Chondrocyte (in vitro differentiated cells): ENCODE measurements at regions not wholly inside any gene's neighbourhood (a gene's known extent, or its start where the extent isn't known, plus 50 kb on each side); places are given as distances from the start of the nearest gene placed in this dataset.

Source experiments
- DNase-seq: peaks from one replicate; pipeline ENCODE4 v3.0.0; 2021; ENCODE audit warnings: mixed read lengths, low spot score
- H3K27ac Mint-ChIP-seq: one replicate; pipeline ENCODE4 v1.8.0; 2021; ENCODE audit warnings: mild to moderate bottlenecking, moderate library complexity, mixed read lengths; ENCODE audit not compliant: unreplicated experiment
- H3K27me3 Mint-ChIP-seq: 2 replicates; pipeline ENCODE4 v1.8.0; 2021; ENCODE audit warnings: low read depth, mixed read lengths
- H3K36me3 Mint-ChIP-seq: 2 replicates; pipeline ENCODE4 v1.8.0; 2021; ENCODE audit warnings: low read depth, mixed read lengths
- H3K4me1 Mint-ChIP-seq: 2 replicates; pipeline ENCODE4 v1.8.0; 2021; ENCODE audit warnings: low read depth, mild to moderate bottlenecking, mixed read lengths
- H3K4me3 Mint-ChIP-seq: one replicate; pipeline ENCODE4 v1.8.0; 2021; ENCODE audit warnings: mild to moderate bottlenecking, moderate library complexity, mixed read lengths; ENCODE audit not compliant: unreplicated experiment
- H3K9me3 Mint-ChIP-seq: 2 replicates; pipeline ENCODE4 v1.8.0; 2021; ENCODE audit warnings: low read depth, mixed read lengths
- CTCF ChIP-seq: fragments of 200-600 bp; sonication (generic); IDR thresholded peaks from 2 replicates; pipeline ENCODE4 v1.5.0; 2021; ENCODE audit warnings: antibody characterized with exemption, mild to moderate bottlenecking, moderate library complexity

DNA sequence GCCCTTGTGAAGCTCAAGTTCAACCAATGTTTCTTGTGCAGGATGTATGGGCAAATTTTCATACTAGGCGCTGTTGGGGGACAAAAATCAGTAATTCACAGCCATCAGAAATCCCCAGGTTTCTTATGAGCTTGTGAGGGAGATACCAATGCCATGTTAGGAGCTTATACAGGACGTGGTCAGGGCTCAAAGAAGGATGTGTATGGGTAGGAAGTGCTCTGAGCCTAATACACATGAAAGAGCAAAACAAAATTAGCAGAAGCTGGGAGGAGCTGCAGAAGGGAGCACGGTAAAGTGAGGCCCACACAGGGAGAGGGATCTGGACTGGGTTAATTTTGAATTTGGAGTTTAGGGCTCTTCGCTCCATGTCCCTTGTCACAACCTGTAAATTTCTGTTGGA is 114.6 kb upstream of the MAP3K1 start:
- peaks cover 32% of the 10 kb centered on the region for H3K4me1 Mint-ChIP-seq
- no peak for DNase-seq

DNA sequence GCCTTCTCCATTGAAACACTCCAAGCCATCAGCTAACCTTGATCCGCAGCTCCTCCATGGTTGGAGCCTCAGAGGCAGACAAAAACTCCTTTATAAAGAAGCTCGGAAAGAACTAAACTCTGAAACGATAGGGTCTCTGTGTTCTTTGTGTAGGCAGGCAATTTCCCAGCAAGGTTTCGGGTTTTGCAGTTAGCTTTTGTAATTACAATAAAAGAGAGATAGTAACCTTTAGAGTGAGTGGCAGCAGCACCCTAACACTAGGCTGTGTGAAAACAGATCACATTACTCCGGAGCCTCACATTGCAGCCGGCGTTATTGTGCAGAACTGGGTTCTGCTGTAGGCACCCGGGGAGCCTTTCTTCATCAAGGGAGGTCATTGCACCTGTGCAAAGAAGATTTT is 115.8 kb upstream of the MAP3K1 start:
- Mint-ChIP-seq H3K4me3 (no peak overlapping the region), H3K27ac (peak overlapping the region; percentile 64), H3K9me3 (no peaks in the 10 kb centered on the region), H3K4me1 (peaks cover 41% of the 10 kb centered on the region), H3K36me3 (peaks cover 2% of the 10 kb centered on the region), H3K27me3 (peaks cover 2% of the 10 kb centered on the region)
- TF ChIP-seq CTCF = no peak
- DNase-seq = no peak

More for the DNA sequence above, 114.6 kb upstream of the MAP3K1 start:
- TF ChIP-seq CTCF = no peak
- H3K4me3 Mint-ChIP-seq = no peak overlapping the region
- H3K9me3 Mint-ChIP-seq = no peaks in the 10 kb centered on the region
- peaks cover 4% of the 10 kb centered on the region for H3K36me3 Mint-ChIP-seq
- H3K27ac Mint-ChIP-seq = no peak overlapping the region
- peaks cover 2% of the 10 kb centered on the region for H3K27me3 Mint-ChIP-seq

GRCh38 chr5:56698463-56699381 is 116.6 kb upstream of the MAP3K1 start:
- peak overlapping the region; percentile 73 for H3K27ac Mint-ChIP-seq
- TF ChIP-seq CTCF = no peak
- H3K9me3 Mint-ChIP-seq = no peaks in the 10 kb centered on the region
- peaks cover 2% of the 10 kb centered on the region for H3K36me3 Mint-ChIP-seq
- no peak for DNase-seq
- no peak overlapping the region for H3K4me3 Mint-ChIP-seq
- peaks cover 41% of the 10 kb centered on the region for H3K4me1 Mint-ChIP-seq
- H3K27me3 Mint-ChIP-seq = peaks cover 2% of the 10 kb centered on the region

DNA sequence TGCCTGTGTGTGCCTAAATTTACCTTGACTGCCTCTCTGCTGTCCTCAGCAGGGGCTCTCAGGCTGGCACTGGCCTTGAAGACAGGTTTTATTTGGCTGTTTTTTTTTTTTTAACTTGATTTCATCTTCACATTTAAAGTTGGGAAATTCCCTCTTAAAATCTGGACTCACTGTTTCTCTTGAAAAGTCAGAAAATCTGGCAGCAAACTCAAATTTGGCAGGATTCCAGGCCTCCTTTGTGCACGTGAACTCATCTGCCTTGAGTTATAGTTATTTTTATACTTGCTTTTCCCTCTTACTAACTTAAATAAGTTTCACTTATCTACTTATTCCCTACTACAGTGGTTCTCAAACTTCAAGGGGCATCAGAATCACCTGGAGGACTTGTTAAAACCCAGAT is 118.4 kb upstream of the MAP3K1 start:
- H3K4me3 Mint-ChIP-seq = no peak overlapping the region

DNA sequence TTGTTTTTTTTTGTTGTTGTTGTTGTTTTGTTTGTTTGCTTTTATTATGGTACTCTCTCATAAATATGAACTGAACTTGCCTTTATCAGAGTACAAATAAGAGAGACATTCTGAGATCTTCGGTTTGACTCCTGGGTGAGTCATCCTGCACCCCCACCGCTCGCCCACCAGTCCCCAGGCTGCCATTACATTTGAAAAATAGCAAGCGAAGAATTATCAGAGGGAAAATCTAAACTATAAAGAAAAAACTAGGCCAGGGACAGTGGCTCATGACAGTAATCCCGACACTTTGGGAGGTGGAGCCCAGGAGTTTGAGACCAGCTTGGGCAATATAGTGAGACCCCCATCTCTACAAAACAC is 122.1 kb upstream of the MAP3K1 start:
- TF ChIP-seq CTCF = no peak
- Mint-ChIP-seq H3K27me3 (no peaks in the 10 kb centered on the region), H3K9me3 (no peaks in the 10 kb centered on the region), H3K36me3 (no peaks in the 10 kb centered on the region), H3K27ac (no peak overlapping the region), H3K4me3 (no peak overlapping the region), H3K4me1 (peaks cover 24% of the 10 kb centered on the region)
- no peak for DNase-seq

More for the DNA sequence above, 118.4 kb upstream of the MAP3K1 start:
- no peaks in the 10 kb centered on the region for H3K9me3 Mint-ChIP-seq
- H3K4me1 Mint-ChIP-seq = peaks cover 41% of the 10 kb centered on the region
- H3K27me3 Mint-ChIP-seq = no peaks in the 10 kb centered on the region
- H3K36me3 Mint-ChIP-seq = no peaks in the 10 kb centered on the region
- TF ChIP-seq CTCF = no peak
- DNase-seq = no peak
- peak overlapping the region; percentile 63 for H3K27ac Mint-ChIP-seq
